SK-N-SH (cell line): ENCODE measurements at regions not wholly inside any gene's neighbourhood (a gene's known extent, or its start where the extent isn't known, plus 50 kb on each side); places are given as distances from the start of the nearest gene placed in this dataset.

Source experiments
- CTCF ChIA-PET: fragments of 300-600, 350-600 bp; formaldehyde crosslinking; extraction: SDS; loops from one replicate; lab custom pipeline; 2021; lab: Yijun Ruan, JAX
- POLR2A ChIA-PET: fragments of 350-600 bp; sonication (Branson Sonifier 250); formaldehyde crosslinking; extraction: SDS; loops from one replicate; lab custom pipeline; 2020; ENCODE audit warnings: antibody characterized with exemption, inconsistent platforms; lab: Yijun Ruan, JAX
- DNase-seq: peaks from one replicate; pipeline ENCODE4 v3.0.0; 2012
- H2AFZ ChIP-seq: fragments of 200-600 bp; sonication (generic); 2 replicates; pipeline ENCODE4 v1.8.1; 2016; ENCODE audit warnings: antibody characterized with exemption, mild to moderate bottlenecking, low read depth
- H3F3A ChIP-seq: fragments of 200-600 bp; sonication (generic); replicated peaks from 2 replicates; pipeline ENCODE3; 2016; ENCODE audit warnings: antibody characterized with exemption, mild to moderate bottlenecking; ENCODE audit not compliant: insufficient read depth
- H3K27ac ChIP-seq, 2 experiments: fragments of 200-500 bp in 1 of 2; fragments of 200-600 bp in 1 of 2; sonication (Bioruptor generic) in 1 of 2; sonication (generic), shearing (Covaris generic) in 1 of 2; 2 replicates each; pipeline versions ENCODE4 v1.5.1 to v1.6.1; 2014 to 2016; ENCODE audit warnings: low read depth in 2 of 2, inconsistent platforms in 1 of 2, low read length in 1 of 2, mild to moderate bottlenecking in 1 of 2, mixed read lengths in 1 of 2
- H3K27me3 ChIP-seq: fragments of 200-600 bp; sonication (generic), shearing (Covaris generic); 2 replicates; pipeline ENCODE4 v1.6.1; 2016; ENCODE audit warnings: mixed run types; ENCODE audit not compliant: insufficient read depth
- H3K36me3 ChIP-seq, 2 experiments: fragments of 200-500 bp in 1 of 2; fragments of 200-600 bp in 1 of 2; sonication (Bioruptor generic) in 1 of 2; sonication (generic) in 1 of 2; replicated peaks in 1 of 2; 2 replicates each; pipeline versions ENCODE3 to v1.5.1; 2014 to 2016; ENCODE audit warnings: low read length in 1 of 2, mild to moderate bottlenecking in 1 of 2; ENCODE audit not compliant: insufficient read depth in 2 of 2, control insufficient read depth in 1 of 2
- H3K4me1 ChIP-seq, 2 experiments: fragments of 200-500 bp in 1 of 2; fragments of 200-600 bp in 1 of 2; sonication (Bioruptor generic) in 1 of 2; sonication (generic), shearing (Covaris generic) in 1 of 2; 2 replicates each; pipeline versions ENCODE4 v1.5.1 to v1.6.1; 2014 to 2016; ENCODE audit warnings: low read depth in 1 of 2, low read length in 1 of 2, mixed run types in 1 of 2; ENCODE audit not compliant: insufficient read depth in 2 of 2, control insufficient read depth in 1 of 2
- H3K4me2 ChIP-seq: fragments of 200-600 bp; sonication (generic), shearing (Covaris generic); 2 replicates; pipeline ENCODE4 v1.6.1; 2017; ENCODE audit warnings: mixed run types
- H3K4me3 ChIP-seq, 2 experiments: fragments of 200-500 bp in 1 of 2; fragments of 200-600 bp in 1 of 2; sonication (Bioruptor generic) in 1 of 2; sonication (generic), shearing (Covaris generic) in 1 of 2; 2 replicates each; pipeline versions ENCODE4 v1.5.1 to v1.8.1; 2014 to 2016; ENCODE audit warnings: low read depth in 2 of 2, inconsistent platforms in 1 of 2, low read length in 1 of 2, mild to moderate bottlenecking in 1 of 2, mixed read lengths in 1 of 2, moderate library complexity in 1 of 2
- H3K79me2 ChIP-seq: fragments of 200-600 bp; sonication (generic); 2 replicates; pipeline ENCODE4 v1.8.1; 2017; ENCODE audit warnings: mild to moderate bottlenecking; ENCODE audit not compliant: insufficient read depth
- H3K9ac ChIP-seq: fragments of 200-600 bp; sonication (generic); 2 replicates; pipeline ENCODE4 v1.6.1; 2017; ENCODE audit warnings: mixed run types
- H3K9me2 ChIP-seq: fragments of 200-600 bp; sonication (generic); 2 replicates; pipeline ENCODE4 v1.6.1; 2017; ENCODE audit warnings: mixed run types
- H3K9me3 ChIP-seq: fragments of 200-600 bp; sonication (generic); 2 replicates; pipeline ENCODE4 v1.6.1; 2017; ENCODE audit warnings: mixed run types, mild to moderate bottlenecking, moderate library complexity
- H4K20me1 ChIP-seq: fragments of 200-600 bp; sonication (generic); 2 replicates; pipeline ENCODE4 v1.6.1; 2017; ENCODE audit warnings: mild to moderate bottlenecking, mixed run types; ENCODE audit not compliant: insufficient read depth
- EZH2phosphoT487 ChIP-seq: fragments of 200-600 bp; sonication (generic); IDR thresholded peaks from 2 replicates; pipeline ENCODE4 v1.6.1; 2017; ENCODE audit warnings: low read depth, mixed run types, mild to moderate bottlenecking, antibody characterized with exemption, moderate library complexity, borderline replicate concordance
- FOSL2 ChIP-seq: IDR thresholded peaks from 2 replicates; pipeline ENCODE4 v1.4.0; 2012; ENCODE audit warnings: low read depth, mild to moderate bottlenecking, moderate library complexity, borderline replicate concordance
- FOXJ3 ChIP-seq: sonication (generic); formaldehyde crosslinking; IDR thresholded peaks from 2 replicates; pipeline ENCODE4 v1.5.1; 2020; ENCODE audit warnings: mild to moderate bottlenecking, missing genetic modification reagents
- FOXM1 ChIP-seq: IDR thresholded peaks from 2 replicates; pipeline ENCODE4 v1.4.0; 2012; ENCODE audit warnings: low read depth, mild to moderate bottlenecking
- GABPA ChIP-seq: IDR thresholded peaks from 2 replicates; pipeline ENCODE4 v1.4.0; 2012; ENCODE audit warnings: low read depth, mild to moderate bottlenecking
- GATA2 ChIP-seq: sonication (generic); formaldehyde crosslinking; IDR thresholded peaks from 2 replicates; pipeline ENCODE4 v1.5.0; 2020; ENCODE audit warnings: mild to moderate bottlenecking, missing genetic modification reagents
- IRF3 ChIP-seq: fragments of 150-350 bp; IDR thresholded peaks from 2 replicates; pipeline ENCODE4 v1.6.1; 2016; ENCODE audit warnings: mild to moderate bottlenecking, low read depth, low read length
- JUND ChIP-seq: IDR thresholded peaks from 2 replicates; pipeline ENCODE4 v1.4.0; 2012
- MAX ChIP-seq: IDR thresholded peaks from 2 replicates; pipeline ENCODE4 v1.4.0; 2012; ENCODE audit warnings: low read depth
- NFIC ChIP-seq: IDR thresholded peaks from 2 replicates; pipeline ENCODE4 v1.4.0; 2012; ENCODE audit warnings: borderline replicate concordance
- RAD21 ChIP-seq: IDR thresholded peaks from 2 replicates; pipeline ENCODE4 v1.6.1; 2012; ENCODE audit warnings: mild to moderate bottlenecking, low read length
- REST ChIP-seq: IDR thresholded peaks from 2 replicates; pipeline ENCODE4 v1.6.1; 2012; ENCODE audit warnings: mild to moderate bottlenecking, low read depth, low read length, moderate library complexity
- RFX5 ChIP-seq: IDR thresholded peaks from 2 replicates; pipeline ENCODE4 v1.6.1; 2012; ENCODE audit warnings: mild to moderate bottlenecking, improper control_type of control experiment, low read length
- SMC3 ChIP-seq: IDR thresholded peaks from 2 replicates; pipeline ENCODE4 v1.6.1; 2012; ENCODE audit warnings: low read depth, low read length, improper control_type of control experiment
- TAF1 ChIP-seq: IDR thresholded peaks from 2 replicates; pipeline ENCODE4 v1.6.1; 2012; ENCODE audit warnings: low read depth, mild to moderate bottlenecking, low read length, moderate library complexity, borderline replicate concordance
- TCF12 ChIP-seq: IDR thresholded peaks from 2 replicates; pipeline ENCODE4 v1.4.0; 2012
- USF2 ChIP-seq: fragments of 150-350 bp; IDR thresholded peaks from 2 replicates; pipeline ENCODE4 v1.6.1; 2017; ENCODE audit warnings: antibody characterized with exemption, low read length, low read depth, borderline replicate concordance
- YY1 ChIP-seq: IDR thresholded peaks from 2 replicates; pipeline ENCODE4 v1.4.0; 2012; ENCODE audit warnings: low read depth, mild to moderate bottlenecking
- ZBTB33 ChIP-seq: IDR thresholded peaks from 2 replicates; pipeline ENCODE4 v1.4.0; 2012; ENCODE audit warnings: low read depth, borderline replicate concordance
- WGBS: methylation state at CpG from one replicate; pipeline ENCODE4 v1.1.6; 2017; ENCODE audit warnings: low lambda C conversion rate; 5-methylcytosine and 5-hydroxymethylcytosine counted together

GRCh38 chr14:23864259-23864658, 89.3 kb upstream of the DHRS4 start:
- no peaks in the 10 kb centered on the region for H3K27me3 ChIP-seq
- CTCF ChIA-PET, result no interaction called here
- no peaks in the 10 kb centered on the region for H3K36me3 ChIP-seq
- H3K9ac ChIP-seq, result no peak overlapping the region
- POLR2A ChIA-PET, result no interaction called here
- no peaks in the 10 kb centered on the region for H4K20me1 ChIP-seq
- no peaks in the 10 kb centered on the region for H3K79me2 ChIP-seq
- no peaks in the 10 kb centered on the region for H3K4me1 ChIP-seq
- 26% methylated on average over 2 of the region's 2 CpGs for WGBS
- no peak for TF ChIP-seq FOXJ3
- no peak for TF ChIP-seq NFIC
- no peak for TF ChIP-seq EZH2phosphoT487
- TF ChIP-seq JUND, result no peak
- TF ChIP-seq MAX, result no peak
- no peak for TF ChIP-seq FOXM1
- no peak for TF ChIP-seq SMC3
- TF ChIP-seq TAF1, result no peak
- no peak for TF ChIP-seq TCF12
- TF ChIP-seq USF2, result no peak
- TF ChIP-seq IRF3, result no peak
- TF ChIP-seq RAD21, result no peak
- TF ChIP-seq ZBTB33, result no peak
- TF ChIP-seq RFX5, result no peak
- no peak for TF ChIP-seq GABPA
- TF ChIP-seq FOSL2, result no peak
- TF ChIP-seq GATA2 (CRISPR knock-in tag), result no peak
- TF ChIP-seq YY1, result no peak
- TF ChIP-seq REST, result no peak
- H3K4me3 ChIP-seq, result no peak overlapping the region
- H3K9me3 ChIP-seq, result no peaks in the 10 kb centered on the region
- H2AFZ ChIP-seq, result no peak overlapping the region
- no peak overlapping the region for H3K27ac ChIP-seq
- no peak overlapping the region for H3K4me2 ChIP-seq
- H3F3A ChIP-seq, result no peaks in the 10 kb centered on the region
- no peak for DNase-seq
- no peaks in the 10 kb centered on the region for H3K9me2 ChIP-seq
